Adrenal gland (tissue), 5 donors: ENCODE measurements at regions not wholly inside any gene's neighbourhood (a gene's known extent, or its start where the extent isn't known, plus 50 kb on each side); places are given as distances from the start of the nearest gene placed in this dataset.

Experiments used
- CTCF ChIP-seq, 6 experiments: fragments of 450-650 bp in 4 of 6; fragments of 200-600 bp in 2 of 6; sonication (generic) in 1 of 6; IDR thresholded peaks; 1 replicate in 5 of 6; 2 replicates in 1 of 6; pipeline versions ENCODE4 v1.5.1 to v1.8.0; 2016 to 2021; ENCODE audit warnings: antibody characterized with exemption in 6 of 6, mild to moderate bottlenecking in 2 of 6, moderate library complexity in 1 of 6
- POLR2A ChIP-seq, 2 donors: fragments of 450-650 bp; IDR thresholded peaks; one replicate each; pipeline ENCODE4 v1.6.1; 2017; ENCODE audit warnings: antibody characterized with exemption in 2 of 2, mild to moderate bottlenecking in 2 of 2, moderate library complexity in 1 of 2
- donor health status: DM: no; HTN: no; CAD: no.

DNA sequence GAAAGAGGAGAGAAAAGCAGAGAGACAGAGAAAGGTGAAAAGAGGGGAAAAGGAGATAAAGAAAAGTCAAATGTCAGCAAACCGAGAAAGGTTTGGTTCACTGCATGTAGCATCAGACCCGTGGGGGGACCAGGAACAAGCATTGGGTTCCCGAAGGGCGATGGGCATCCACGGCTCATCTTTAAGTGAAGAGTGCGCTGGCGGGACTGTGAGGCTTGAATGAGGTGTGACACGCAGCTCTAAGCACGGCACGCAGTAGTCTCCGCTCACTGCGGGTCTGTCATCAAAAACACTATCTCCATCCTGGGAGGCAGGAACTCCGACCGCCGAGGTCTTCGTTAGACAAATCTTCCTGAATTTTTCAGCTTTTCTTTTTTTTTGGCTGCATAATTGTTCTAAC, 173.4 kb upstream of the PFKP start:
- TF ChIP-seq CTCF (IDR thresholded peaks at IDR 0.05) (no peak), POLR2A (IDR thresholded peaks at IDR 0.05) (no peak)
